ENCODE measurements at regions not wholly inside any gene's neighbourhood (a gene's known extent, or its start where the extent isn't known, plus 50 kb on each side); places are given as distances from the start of the nearest gene placed in this dataset.

GRCh38 chr4:110801591-110801990, 178.7 kb upstream of the PITX2 start:
- Histone ChIP-seq H3K4me1 (no peaks in the 10 kb centered on the region), H3K9me3 (no peaks in the 10 kb centered on the region), H3K4me2 (no peak overlapping the region), H3K27ac (no peak overlapping the region), H3K4me3 (no peak overlapping the region)
- no peak for FAIRE-seq
- DNase-seq (ENCODE audit: low read depth in 1 of 2, low spot score in 1 of 2): no peak
- ChIA-PET POLR2A (no interaction called here), CTCF (no interaction called here)
- ATAC-seq: no peak
- TF ChIP-seq FOXS1 (CRISPR knock-in tag; IDR thresholded peaks at IDR 0.05): no peak
- TF ChIP-seq KDM1A (IDR thresholded peaks at IDR 0.05; ENCODE audit: low read depth): no peak
- no peak for TF ChIP-seq RCOR1 (IDR thresholded peaks at IDR 0.05; ENCODE audit: low read depth, low read length)
- no peak for TF ChIP-seq MAFK (IDR thresholded peaks at IDR 0.05; ENCODE audit: partially characterized antibody)
- no peak for TF ChIP-seq CHD4 (IDR thresholded peaks at IDR 0.05; ENCODE audit: borderline replicate concordance)
- TF ChIP-seq JUNB (IDR thresholded peaks at IDR 0.05): no peak
- no peak for TF ChIP-seq RARB (CRISPR knock-in tag; IDR thresholded peaks at IDR 0.05)
- TF ChIP-seq ZSCAN20 (CRISPR knock-in tag; IDR thresholded peaks at IDR 0.05): no peak
- TF ChIP-seq CTCF (IDR thresholded peaks at IDR 0.05): no peak
- TF ChIP-seq TP53 (CRISPR knock-in tag; IDR thresholded peaks at IDR 0.05): no peak
- no peak for TF ChIP-seq CBX8 (IDR thresholded peaks at IDR 0.05)
- no peak for TF ChIP-seq CBX2 (IDR thresholded peaks at IDR 0.05; ENCODE audit: borderline replicate concordance, low read depth)
- TF ChIP-seq HOXB5 (CRISPR knock-in tag; IDR thresholded peaks at IDR 0.05): no peak
- TF ChIP-seq HOXA7 (CRISPR knock-in tag; IDR thresholded peaks at IDR 0.05): no peak
- no peak for TF ChIP-seq NFE2L2 (conservative IDR thresholded peaks at IDR 0.05; ENCODE audit: low read length)
- TF ChIP-seq EHMT2 (IDR thresholded peaks at IDR 0.05; ENCODE audit: low read depth): no peak
- no peak for TF ChIP-seq RAD21 (conservative IDR thresholded peaks at IDR 0.05 in 1 of 2, IDR thresholded peaks at IDR 0.05 in 1 of 2)

- Histone ChIP-seq H3K4me3 (no peak overlapping the region), H3K9me3 (no peaks in the 10 kb centered on the region), H3K27ac (no peak overlapping the region), H3K4me2 (peak overlapping the region; percentile 26; the same call in 1 of the 3 replicates), H3K4me1 (no peaks in the 10 kb centered on the region)
- TF ChIP-seq SREBF2 (IDR thresholded peaks at IDR 0.05): no peak
- no peak for TF ChIP-seq JUNB (IDR thresholded peaks at IDR 0.05)
- no peak for TF ChIP-seq BCL3 (IDR thresholded peaks at IDR 0.05)
- TF ChIP-seq ATOH8 (CRISPR knock-in tag; IDR thresholded peaks at IDR 0.05; ENCODE audit: low read depth): no peak
- TF ChIP-seq ESRRA (IDR thresholded peaks at IDR 0.05; ENCODE audit: borderline replicate concordance, low read length): no peak
- no peak for TF ChIP-seq FOXS1 (CRISPR knock-in tag; IDR thresholded peaks at IDR 0.05)
- no peak for TF ChIP-seq EHF (CRISPR knock-in tag; IDR thresholded peaks at IDR 0.05)
- ChIA-PET POLR2A (no interaction called here), CTCF (no interaction called here)
- DNase-seq (ENCODE audit: low read depth in 1 of 2, low spot score in 1 of 2) (peak in 1 of 2 experiments; percentile 11), FAIRE-seq (no peak), ATAC-seq (0 out of 6 replicates have a peak, but pooled peaks of 1 of the 2 experiments have one; percentile 62)
- 25% methylated on average over 6 of the region's 6 CpGs for WGBS (ENCODE audit: missing lambda C conversion rate)
Measured at GRCh38 chr4:110808351-110808878, 185.5 kb upstream of the PITX2 start.

- no peak overlapping the region for H3K4me3 ChIP-seq
- TF ChIP-seq EP300 (IDR thresholded peaks at IDR 0.05): no peak
- TF ChIP-seq RNF2 (IDR thresholded peaks at IDR 0.05; ENCODE audit: borderline replicate concordance, low read depth): no peak
- no peak for TF ChIP-seq NR3C1 (IDR thresholded peaks at IDR 0.05)
- no peak for TF ChIP-seq KDM1A (IDR thresholded peaks at IDR 0.05; ENCODE audit: low read depth)
- no peak for TF ChIP-seq KDM5A (IDR thresholded peaks at IDR 0.05)
- TF ChIP-seq USF2 (IDR thresholded peaks at IDR 0.05): no peak
- no peak for TF ChIP-seq MAFK (IDR thresholded peaks at IDR 0.05; ENCODE audit: partially characterized antibody)
- no peak for TF ChIP-seq GATA3 (IDR thresholded peaks at IDR 0.05; ENCODE audit: borderline replicate concordance)
- no peak for TF ChIP-seq NPAS2 (CRISPR knock-in tag; IDR thresholded peaks at IDR 0.05; ENCODE audit: borderline replicate concordance)
- TF ChIP-seq RARB (CRISPR knock-in tag; IDR thresholded peaks at IDR 0.05): no peak
- no peak for TF ChIP-seq HMGXB4 (CRISPR knock-in tag; IDR thresholded peaks at IDR 0.05; ENCODE audit: borderline replicate concordance)
- TF ChIP-seq SREBF2 (IDR thresholded peaks at IDR 0.05): no peak
- no peaks in the 10 kb centered on the region for H3K9me3 ChIP-seq
- DNase-seq (ENCODE audit: low read depth in 1 of 2, low spot score in 1 of 2): no peak
- no peak overlapping the region for H3K4me2 ChIP-seq
- no peak for FAIRE-seq
- POLR2A ChIA-PET: no interaction called here
- no peak for ATAC-seq
- 41% methylated on average over 4 of the region's 4 CpGs for WGBS (ENCODE audit: missing lambda C conversion rate)
- CTCF ChIA-PET: no interaction called here
- H3K27ac ChIP-seq: no peak overlapping the region
- H3K4me1 ChIP-seq: no peaks in the 10 kb centered on the region
Measured at GRCh38 chr4:110815950-110816349, 193.1 kb upstream of the PITX2 start.
